Testis (tissue), 2 donors: ENCODE measurements at regions not wholly inside any gene's neighbourhood (a gene's known extent, or its start where the extent isn't known, plus 50 kb on each side); places are given as distances from the start of the nearest gene placed in this dataset.

Experiments used
- DNase-seq: peaks from one replicate; pipeline ENCODE4 v3.0.0-alpha.2; 2019
- H3K27ac ChIP-seq, 2 donors: fragments of 200-600 bp; sonication (generic); one replicate each; pipeline ENCODE4 v1.5.1; 2019
- H3K27me3 ChIP-seq: fragments of 200-600 bp; sonication (generic); one replicate; pipeline ENCODE4 v1.5.1; 2019
- H3K36me3 ChIP-seq: fragments of 200-600 bp; sonication (generic); one replicate; pipeline ENCODE4 v1.5.1; 2017; ENCODE audit warnings: low read depth; ENCODE audit errors: missing control alignments
- H3K4me1 ChIP-seq: fragments of 200-600 bp; sonication (generic); one replicate; pipeline ENCODE4 v1.5.1; 2019
- H3K4me3 ChIP-seq, 2 donors: fragments of 200-600 bp; sonication (generic); one replicate each; pipeline ENCODE4 v1.5.1; 2017 to 2019
- H3K9me3 ChIP-seq: fragments of 200-600 bp; sonication (generic); one replicate; pipeline ENCODE4 v1.5.1; 2017
- POLR2A ChIP-seq: fragments of 450-650 bp; IDR thresholded peaks from one replicate; pipeline ENCODE4 v1.6.1; 2017; ENCODE audit warnings: antibody characterized with exemption, mild to moderate bottlenecking, moderate library complexity
- WGBS, 2 donors: methylation state at CpG; one replicate each; pipeline ENCODE4 v1.1.5; 2018; 5-methylcytosine and 5-hydroxymethylcytosine counted together
- intact Hi-C: fragments of 100-400 bp; cut with DNase I; formaldehyde crosslinking; loops from one replicate; pipeline ENCODE4 v1.15.1; 2023; ENCODE audit warnings: low total_unique reads
- TF ChIP-seq, protein P1 (sequence below), 3 experiments: fragments of 450-650 bp in 2 of 3; fragments of 200-600 bp in 1 of 3; sonication (generic) in 1 of 3; IDR thresholded peaks; one replicate each; pipeline ENCODE4 v1.5.1; 2016 to 2019; ENCODE audit warnings: antibody characterized with exemption in 3 of 3, mild to moderate bottlenecking in 2 of 3, moderate library complexity in 1 of 3

DNA sequence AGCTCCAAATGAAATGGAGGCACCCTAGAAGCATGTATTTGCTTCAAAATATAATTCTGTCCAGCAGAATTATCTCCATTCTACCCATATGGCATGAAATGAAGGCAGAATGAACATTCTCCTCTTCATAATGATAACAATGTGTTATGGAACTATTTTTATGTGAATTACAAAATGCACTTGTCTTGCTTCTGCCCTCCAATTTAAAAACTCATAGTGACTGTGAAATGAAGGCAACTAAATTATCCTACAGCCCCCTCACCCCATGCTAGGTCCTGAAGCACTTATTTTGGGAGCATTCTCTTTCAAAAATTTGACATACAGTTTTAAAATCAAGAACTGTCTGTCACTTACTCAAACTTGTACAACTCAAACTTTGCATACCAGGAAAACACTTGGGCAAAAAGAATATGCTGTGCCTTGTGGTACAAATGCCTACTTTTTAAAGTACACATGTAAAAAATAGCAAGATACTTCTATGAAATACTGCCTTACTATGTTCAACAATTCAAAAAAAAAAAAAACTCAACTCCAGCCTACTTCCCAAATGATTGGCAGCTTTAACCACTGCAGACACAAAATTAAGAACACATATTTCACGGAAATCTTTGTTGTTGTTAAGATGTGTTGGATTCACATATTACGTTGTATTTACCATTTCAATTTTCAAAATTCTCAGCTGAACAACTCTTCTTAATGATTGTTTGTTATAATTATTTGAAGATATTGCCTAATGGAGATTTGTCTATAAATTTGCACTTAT is 213.3 kb upstream of the NFIA start:
- Histone ChIP-seq H3K4me3 (no peak overlapping the region), H3K27me3 (no peaks in the 10 kb centered on the region), H3K9me3 (no peaks in the 10 kb centered on the region), H3K4me1 (peaks cover 11% of the 10 kb centered on the region), H3K27ac (no peak overlapping the region), H3K36me3 (no peaks in the 10 kb centered on the region)
- no peak for DNase-seq
- WGBS, 2 donors = 92 to 94% methylated on average over 2 of the region's 2 CpGs
- intact Hi-C loops = no loop called here
- no peak for TF ChIP-seq POLR2A
- TF ChIP-seq, protein P1, sequence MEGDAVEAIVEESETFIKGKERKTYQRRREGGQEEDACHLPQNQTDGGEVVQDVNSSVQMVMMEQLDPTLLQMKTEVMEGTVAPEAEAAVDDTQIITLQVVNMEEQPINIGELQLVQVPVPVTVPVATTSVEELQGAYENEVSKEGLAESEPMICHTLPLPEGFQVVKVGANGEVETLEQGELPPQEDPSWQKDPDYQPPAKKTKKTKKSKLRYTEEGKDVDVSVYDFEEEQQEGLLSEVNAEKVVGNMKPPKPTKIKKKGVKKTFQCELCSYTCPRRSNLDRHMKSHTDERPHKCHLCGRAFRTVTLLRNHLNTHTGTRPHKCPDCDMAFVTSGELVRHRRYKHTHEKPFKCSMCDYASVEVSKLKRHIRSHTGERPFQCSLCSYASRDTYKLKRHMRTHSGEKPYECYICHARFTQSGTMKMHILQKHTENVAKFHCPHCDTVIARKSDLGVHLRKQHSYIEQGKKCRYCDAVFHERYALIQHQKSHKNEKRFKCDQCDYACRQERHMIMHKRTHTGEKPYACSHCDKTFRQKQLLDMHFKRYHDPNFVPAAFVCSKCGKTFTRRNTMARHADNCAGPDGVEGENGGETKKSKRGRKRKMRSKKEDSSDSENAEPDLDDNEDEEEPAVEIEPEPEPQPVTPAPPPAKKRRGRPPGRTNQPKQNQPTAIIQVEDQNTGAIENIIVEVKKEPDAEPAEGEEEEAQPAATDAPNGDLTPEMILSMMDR (IDR thresholded peaks at IDR 0.05) = no peak

DNA sequence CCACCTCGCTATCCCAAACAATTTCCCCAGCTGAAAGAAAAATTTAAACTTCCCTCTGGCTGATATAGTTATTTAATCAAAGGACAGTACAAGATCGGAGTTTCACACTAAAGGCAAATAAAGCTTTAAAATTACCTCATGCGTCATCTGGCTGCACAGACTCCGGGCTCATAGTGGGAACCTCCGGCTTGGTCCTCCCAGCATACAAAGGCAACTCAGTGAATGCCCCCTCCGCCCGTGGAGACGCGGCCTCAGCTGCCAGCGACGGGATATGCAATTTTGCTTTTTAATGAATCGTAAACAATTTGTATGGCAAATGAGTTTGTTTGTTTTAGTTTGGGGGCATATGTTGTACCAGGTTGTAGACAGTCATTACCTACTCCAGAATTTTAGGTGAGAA is 214.6 kb upstream of the NFIA start:
- no peak for DNase-seq
- no peaks in the 10 kb centered on the region for H3K27me3 ChIP-seq
- no peak overlapping the region for H3K4me3 ChIP-seq
- H3K4me1 ChIP-seq = peaks cover 11% of the 10 kb centered on the region
- no peak for TF ChIP-seq POLR2A
- TF ChIP-seq, protein P1 (IDR thresholded peaks at IDR 0.05) = no peak
- H3K36me3 ChIP-seq = no peaks in the 10 kb centered on the region
- 84 to 90% methylated on average over 12 of the region's 12 CpGs for WGBS, 2 donors
- no peak overlapping the region for H3K27ac ChIP-seq
- H3K9me3 ChIP-seq = no peaks in the 10 kb centered on the region
- intact Hi-C loops = no loop called here

DNA sequence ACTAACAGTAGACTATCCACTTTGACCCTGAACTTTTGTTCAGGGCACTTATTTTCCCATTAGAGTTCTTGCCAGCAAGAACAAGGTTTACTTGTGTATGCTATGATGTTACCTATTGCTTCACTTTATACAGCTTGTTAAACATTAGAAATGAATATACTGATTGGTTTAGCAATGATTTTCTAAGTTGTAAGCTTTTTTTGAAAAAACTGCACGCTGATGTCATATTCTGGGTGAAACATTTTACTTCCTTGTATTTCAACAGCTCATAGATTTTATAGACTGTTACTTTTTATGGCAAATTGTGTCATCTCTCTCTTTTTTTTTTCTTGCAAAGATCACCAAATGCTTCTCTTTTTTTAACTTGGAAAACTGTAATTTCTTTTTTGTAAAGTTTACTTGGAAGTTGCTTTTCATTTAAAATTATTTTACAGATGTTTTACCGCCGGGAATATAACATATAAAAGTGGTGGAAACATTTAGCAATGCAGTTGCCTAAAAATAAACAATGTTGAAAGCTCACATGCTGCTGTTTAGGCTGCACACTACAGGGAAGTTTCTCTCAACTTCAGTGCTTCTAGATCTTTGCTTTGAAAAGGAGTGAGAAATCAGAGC is 215.3 kb upstream of the NFIA start:
- Histone ChIP-seq H3K27me3 (no peaks in the 10 kb centered on the region), H3K27ac (no peak overlapping the region), H3K9me3 (no peaks in the 10 kb centered on the region), H3K4me3 (no peak overlapping the region), H3K4me1 (peaks cover 11% of the 10 kb centered on the region), H3K36me3 (no peaks in the 10 kb centered on the region)
- 54 to 65% methylated on average over 3 of the region's 3 CpGs for WGBS, 2 donors
- TF ChIP-seq, protein P1 (IDR thresholded peaks at IDR 0.05) = no peak
- TF ChIP-seq POLR2A = no peak
- intact Hi-C loops = no loop called here
- DNase-seq = no peak

DNA sequence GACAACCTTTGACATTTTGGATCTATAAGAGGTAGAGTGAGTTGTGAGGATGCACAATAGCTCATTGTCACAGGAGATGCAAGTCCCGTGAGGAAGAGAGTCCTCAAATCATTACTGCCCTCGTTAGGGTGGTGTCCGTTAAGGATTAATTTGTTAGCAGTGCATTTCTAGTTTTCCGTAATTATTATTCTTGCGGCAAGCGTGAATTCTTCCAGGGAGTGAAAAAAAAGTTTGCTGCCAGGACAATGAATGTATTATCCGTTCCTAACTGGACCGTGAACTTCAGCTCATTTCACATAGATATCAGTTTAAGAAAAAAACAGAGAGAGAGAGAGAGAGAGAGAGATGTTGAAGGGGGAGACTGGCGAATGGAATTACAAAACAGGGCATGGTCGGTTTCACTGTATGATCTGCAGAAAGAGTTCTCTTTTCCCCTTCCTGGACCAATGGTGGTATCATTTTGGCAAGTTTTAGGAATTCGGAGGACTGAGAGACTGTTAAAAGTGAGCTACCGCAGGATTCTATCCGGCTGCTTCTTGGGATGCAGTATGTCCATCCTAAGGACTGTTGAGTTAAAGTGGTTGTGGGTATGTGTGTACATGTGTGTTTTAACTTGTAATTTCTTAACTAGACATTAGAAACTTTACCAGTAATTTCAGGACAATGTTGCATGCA is 216.0 kb upstream of the NFIA start:
- H3K9me3 ChIP-seq = no peaks in the 10 kb centered on the region
- H3K27ac ChIP-seq = no peak overlapping the region
- H3K27me3 ChIP-seq = no peaks in the 10 kb centered on the region
- H3K36me3 ChIP-seq = no peaks in the 10 kb centered on the region
- intact Hi-C loops = no loop called here
- no peak overlapping the region for H3K4me3 ChIP-seq
- DNase-seq = no peak
- TF ChIP-seq, protein P1 (IDR thresholded peaks at IDR 0.05) = no peak
- TF ChIP-seq POLR2A = no peak
- peaks cover 11% of the 10 kb centered on the region for H3K4me1 ChIP-seq
- WGBS, 2 donors = 26 to 30% methylated on average over 13 of the region's 13 CpGs
